8988T (cell line): ENCODE measurements at regions not wholly inside any gene's neighbourhood (a gene's known extent, or its start where the extent isn't known, plus 50 kb on each side); places are given as distances from the start of the nearest gene placed in this dataset.
A peak's percentile ranks its signal among the peaks of the same experiment; 100 is the strongest.

Experiments
- DNase-seq: peaks from one replicate; pipeline ENCODE4 v3.0.0; 2011

GRCh38 chr6:104573350-104573749 lies 286.4 kb downstream of the HACE1 start:
- no peak for DNase-seq

GRCh38 chr6:104572901-104573300 lies 286.8 kb downstream of the HACE1 start:
- no peak for DNase-seq

GRCh38 chr6:104566411-104566810 lies 293.3 kb downstream of the HACE1 start:
- no peak for DNase-seq

GRCh38 chr6:104563306-104563705 lies 296.4 kb downstream of the HACE1 start:
- DNase-seq = no peak

- DNase-seq = no peak
These were observed 300.1 kb downstream of the HACE1 start for GRCh38 chr6:104559435-104560202.

GRCh38 chr6:104558746-104559145 lies 301.0 kb downstream of the HACE1 start:
- no peak for DNase-seq

- no peak for DNase-seq
These were observed 311.4 kb downstream of the HACE1 start for GRCh38 chr6:104548297-104548696.

GRCh38 chr6:104541411-104541810 lies 318.3 kb downstream of the HACE1 start:
- no peak for DNase-seq

- DNase-seq = no peak
These were observed 319.0 kb downstream of the HACE1 start for GRCh38 chr6:104540743-104541142.

- DNase-seq = no peak
These were observed 320.5 kb downstream of the HACE1 start for GRCh38 chr6:104539173-104539572.

- no peak for DNase-seq
These were observed 321.8 kb downstream of the HACE1 start for GRCh38 chr6:104537872-104538271.

- no peak for DNase-seq
These were observed 322.5 kb downstream of the HACE1 start for GRCh38 chr6:104537180-104537579.

GRCh38 chr6:104532462-104532861 lies 327.3 kb downstream of the HACE1 start:
- no peak for DNase-seq

GRCh38 chr6:104531646-104532045 lies 328.1 kb downstream of the HACE1 start:
- no peak for DNase-seq

GRCh38 chr6:104527761-104528415 lies 331.8 kb downstream of the HACE1 start:
- DNase-seq = no peak

GRCh38 chr6:104527311-104527710 lies 332.4 kb downstream of the HACE1 start:
- DNase-seq = no peak

- DNase-seq = no peak
These were observed 333.3 kb downstream of the HACE1 start for GRCh38 chr6:104526376-104526775.

GRCh38 chr6:104525677-104526322 lies 333.9 kb downstream of the HACE1 start:
- DNase-seq = peak; percentile 24

GRCh38 chr6:104522533-104522932 lies 337.2 kb downstream of the HACE1 start:
- no peak for DNase-seq

- no peak for DNase-seq
These were observed 338.5 kb downstream of the HACE1 start for GRCh38 chr6:104521176-104521575.

GRCh38 chr6:104519566-104519965 lies 340.2 kb downstream of the HACE1 start:
- DNase-seq = no peak

- DNase-seq = no peak
These were observed 350.4 kb downstream of the HACE1 start for GRCh38 chr6:104509355-104509754.

- DNase-seq = no peak
These were observed 353.3 kb downstream of the HACE1 start for GRCh38 chr6:104506429-104506828.

- no peak for DNase-seq
These were observed 353.9 kb downstream of the HACE1 start for GRCh38 chr6:104505838-104506237.
